ENCODE measurements at regions not wholly inside any gene's neighbourhood (a gene's known extent, or its start where the extent isn't known, plus 50 kb on each side); places are given as distances from the start of the nearest gene placed in this dataset.

GRCh38 chr15:45759936-45760335, 125.1 kb downstream of the SQOR start:
- 49 to 55% methylated on average over 3 of the region's 3 CpGs for WGBS, 2 donors
- Histone ChIP-seq H3K27ac (no peak overlapping the region), H3K36me3 (no peaks in the 10 kb centered on the region), H3K27me3 (peaks cover 0 to 13% (median 0%) of the 10 kb centered on the region in 7 donors), H3K4me1 (no peaks in the 10 kb centered on the region), H3K4me3 (no peak overlapping the region), H3K9me3 (peaks cover 0 to 3% (median 0%) of the 10 kb centered on the region in 11 donors)
- intact Hi-C loops (cut with DNase I) = no loop called here
- ATAC-seq (no peak), DNase-seq (no peak)
- no peak for TF ChIP-seq CTCF (IDR thresholded peaks at IDR 0.05)

- Histone ChIP-seq H3K27me3 (peaks cover 0 to 13% (median 0%) of the 10 kb centered on the region in 7 donors), H3K4me3 (no peak overlapping the region), H3K9me3 (peaks cover 0 to 3% (median 0%) of the 10 kb centered on the region in 11 donors), H3K36me3 (no peaks in the 10 kb centered on the region), H3K27ac (no peak overlapping the region), H3K4me1 (no peaks in the 10 kb centered on the region)
- DNase-seq = no peak
- intact Hi-C loops (cut with DNase I) = no loop called here
- WGBS, 2 donors = 88 to 91% methylated on average over 1 of the region's 1 CpG
- ATAC-seq = no peak
- no peak for TF ChIP-seq CTCF (IDR thresholded peaks at IDR 0.05)
Measured at GRCh38 chr15:45762726-45763125, 127.9 kb downstream of the SQOR start.

GRCh38 chr15:45763170-45763869, 128.5 kb downstream of the SQOR start:
- Histone ChIP-seq H3K4me3 (no peak overlapping the region), H3K9me3 (peaks cover 0 to 3% (median 0%) of the 10 kb centered on the region in 11 donors), H3K27me3 (peaks cover 0 to 13% (median 0%) of the 10 kb centered on the region in 7 donors), H3K27ac (no peak overlapping the region), H3K36me3 (no peaks in the 10 kb centered on the region), H3K4me1 (no peaks in the 10 kb centered on the region)
- TF ChIP-seq CTCF (IDR thresholded peaks at IDR 0.05) = no peak
- no peak for ATAC-seq
- WGBS, 2 donors = 88 to 91% methylated on average over 6 of the region's 6 CpGs
- intact Hi-C loops (cut with DNase I) = no loop called here
- no peak for DNase-seq

- H3K27ac ChIP-seq = no peak overlapping the region
- no peaks in the 10 kb centered on the region for H3K36me3 ChIP-seq
- intact Hi-C loops (cut with DNase I) = no loop called here
- H3K9me3 ChIP-seq = no peaks in the 10 kb centered on the region
- ATAC-seq = no peak
- no peaks in the 10 kb centered on the region for H3K4me1 ChIP-seq
- no peak overlapping the region for H3K4me3 ChIP-seq
- no peak for TF ChIP-seq CTCF (IDR thresholded peaks at IDR 0.05)
- WGBS, 2 donors = 75 to 87% methylated on average over 3 of the region's 3 CpGs
- H3K27me3 ChIP-seq = no peaks in the 10 kb centered on the region
- DNase-seq = no peak
Measured at GRCh38 chr15:45773149-45773548, 138.3 kb downstream of the SQOR start.

Measured in heart right ventricle (tissue), 16 donors.